ENCODE measurements at regions not wholly inside any gene's neighbourhood (a gene's known extent, or its start where the extent isn't known, plus 50 kb on each side); places are given as distances from the start of the nearest gene placed in this dataset.

GRCh38 chr2:142750858-142751257 lies 126.6 kb upstream of the KYNU start:
- FAIRE-seq = no peak
- CTCF ChIA-PET = interaction anchor here (1.0 to 1.4 kb wide), 3 partner anchors 17 to 37 kb away, joined by 3 read pairs; no protein-coding TSS in a partner anchor
- no peak for TF ChIP-seq POLR2A (IDR thresholded peaks at IDR 0.05; ENCODE audit: low read depth, low read length)
- TF ChIP-seq JUN (IDR thresholded peaks at IDR 0.05; ENCODE audit: borderline replicate concordance, insufficient read depth, insufficient read length, low read depth) = no peak
- TF ChIP-seq GATA2 (IDR thresholded peaks at IDR 0.05; ENCODE audit: insufficient read depth, insufficient read length, low read depth, low read length) = no peak
- TF ChIP-seq EZH2 (IDR thresholded peaks at IDR 0.05; ENCODE audit: borderline replicate concordance, low read depth, low read length, severe bottlenecking) = no peak
- no peak for TF ChIP-seq FOS (IDR thresholded peaks at IDR 0.05; ENCODE audit: borderline replicate concordance, insufficient read depth, low read length)
- no peak for TF ChIP-seq POLR2AphosphoS5 (IDR thresholded peaks at IDR 0.05; ENCODE audit: insufficient read depth, low read depth, low read length)
- no peak for TF ChIP-seq MAX (IDR thresholded peaks at IDR 0.05; ENCODE audit: insufficient read depth, insufficient read length)
- TF ChIP-seq, protein P1, sequence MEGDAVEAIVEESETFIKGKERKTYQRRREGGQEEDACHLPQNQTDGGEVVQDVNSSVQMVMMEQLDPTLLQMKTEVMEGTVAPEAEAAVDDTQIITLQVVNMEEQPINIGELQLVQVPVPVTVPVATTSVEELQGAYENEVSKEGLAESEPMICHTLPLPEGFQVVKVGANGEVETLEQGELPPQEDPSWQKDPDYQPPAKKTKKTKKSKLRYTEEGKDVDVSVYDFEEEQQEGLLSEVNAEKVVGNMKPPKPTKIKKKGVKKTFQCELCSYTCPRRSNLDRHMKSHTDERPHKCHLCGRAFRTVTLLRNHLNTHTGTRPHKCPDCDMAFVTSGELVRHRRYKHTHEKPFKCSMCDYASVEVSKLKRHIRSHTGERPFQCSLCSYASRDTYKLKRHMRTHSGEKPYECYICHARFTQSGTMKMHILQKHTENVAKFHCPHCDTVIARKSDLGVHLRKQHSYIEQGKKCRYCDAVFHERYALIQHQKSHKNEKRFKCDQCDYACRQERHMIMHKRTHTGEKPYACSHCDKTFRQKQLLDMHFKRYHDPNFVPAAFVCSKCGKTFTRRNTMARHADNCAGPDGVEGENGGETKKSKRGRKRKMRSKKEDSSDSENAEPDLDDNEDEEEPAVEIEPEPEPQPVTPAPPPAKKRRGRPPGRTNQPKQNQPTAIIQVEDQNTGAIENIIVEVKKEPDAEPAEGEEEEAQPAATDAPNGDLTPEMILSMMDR (IDR thresholded peaks at IDR 0.05; ENCODE audit: extremely low read depth in 1 of 2, insufficient read depth in 1 of 2, low read depth in 1 of 2, low read length in 2 of 2) = no peak
- TF ChIP-seq MYC (IDR thresholded peaks at IDR 0.05; ENCODE audit: low read depth, low read length) = no peak

More at GRCh38 chr2:142750858-142751257, 126.6 kb upstream of the KYNU start:
- Histone ChIP-seq H3K9ac (replicated peaks; ENCODE audit: extremely low read depth, insufficient read depth, low read length) (no peak overlapping the region), H3K79me2 (ENCODE audit: control insufficient read depth, insufficient read depth, low read length) (no peaks in the 10 kb centered on the region), H3K9me3 (replicated peaks; ENCODE audit: control insufficient read depth, insufficient read depth, low read length) (no peaks in the 10 kb centered on the region), H3K27me3 (ENCODE audit: control insufficient read depth in 2 of 2, insufficient read depth in 2 of 2, low read length in 2 of 2) (no peaks in the 10 kb centered on the region), H2AFZ (ENCODE audit: low read depth, low read length) (no peak overlapping the region), H4K20me1 (replicated peaks; ENCODE audit: control insufficient read depth, extremely low read depth, insufficient read depth, low read length) (no peaks in the 10 kb centered on the region), H3K4me2 (ENCODE audit: insufficient read depth, low read length) (no peak overlapping the region), H3K4me1 (ENCODE audit: control insufficient read depth, extremely low read depth, insufficient read depth, low read length) (peaks cover 4% of the 10 kb centered on the region), H3K9me1 (replicated peaks; ENCODE audit: control insufficient read depth, extremely low read depth, insufficient read depth, low read length) (no peaks in the 10 kb centered on the region), H3K4me3 (replicated peaks in 1 of 3; ENCODE audit: insufficient read depth in 1 of 3, low read depth in 1 of 3, low read length in 3 of 3) (no peak overlapping the region), H3K36me3 (ENCODE audit: control insufficient read depth in 2 of 2, extremely low read depth in 1 of 2, insufficient read depth in 2 of 2, low read length in 2 of 2) (no peaks in the 10 kb centered on the region), H3K27ac (ENCODE audit: insufficient read depth, low read depth, low read length) (no peak overlapping the region)
- POLR2A ChIA-PET = no interaction called here
- dilution Hi-C loops (cut with MboI; ENCODE audit: extremely low pct_ligation_motif_present, low sequenced_read_pairs) = no loop called here
- intact Hi-C loops (cut with micrococcal nuclease) = no loop called here
- BruUV-seq (replicated peaks) = no TSS peak
- no peak for DNase-seq (ENCODE audit: low read depth, low spot score)

Measured in endothelial cell of umbilical vein (primary cell).